ENCODE measurements at regions not wholly inside any gene's neighbourhood (a gene's known extent, or its start where the extent isn't known, plus 50 kb on each side); places are given as distances from the start of the nearest gene placed in this dataset.

DNA sequence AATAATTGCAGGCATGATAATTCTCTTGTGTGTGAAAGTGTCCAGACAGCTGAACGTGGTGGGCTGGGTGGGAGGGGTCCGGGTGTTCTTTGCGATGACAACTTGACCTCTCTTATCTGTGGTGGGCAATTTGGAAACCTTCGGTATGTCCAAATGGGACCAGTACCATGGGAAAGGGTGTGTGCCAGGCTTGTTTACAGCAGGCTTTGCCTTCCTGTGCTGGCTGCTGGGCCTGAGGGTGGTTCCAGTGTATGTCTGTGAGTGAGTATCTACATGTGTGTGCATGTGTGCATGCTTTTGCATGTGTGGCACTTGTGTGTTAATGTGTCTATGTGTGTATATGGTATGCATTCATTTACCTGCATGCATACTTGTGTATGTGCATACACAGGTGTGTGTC lies 166.4 kb downstream of the GADD45G start:
- TF ChIP-seq, protein P1, sequence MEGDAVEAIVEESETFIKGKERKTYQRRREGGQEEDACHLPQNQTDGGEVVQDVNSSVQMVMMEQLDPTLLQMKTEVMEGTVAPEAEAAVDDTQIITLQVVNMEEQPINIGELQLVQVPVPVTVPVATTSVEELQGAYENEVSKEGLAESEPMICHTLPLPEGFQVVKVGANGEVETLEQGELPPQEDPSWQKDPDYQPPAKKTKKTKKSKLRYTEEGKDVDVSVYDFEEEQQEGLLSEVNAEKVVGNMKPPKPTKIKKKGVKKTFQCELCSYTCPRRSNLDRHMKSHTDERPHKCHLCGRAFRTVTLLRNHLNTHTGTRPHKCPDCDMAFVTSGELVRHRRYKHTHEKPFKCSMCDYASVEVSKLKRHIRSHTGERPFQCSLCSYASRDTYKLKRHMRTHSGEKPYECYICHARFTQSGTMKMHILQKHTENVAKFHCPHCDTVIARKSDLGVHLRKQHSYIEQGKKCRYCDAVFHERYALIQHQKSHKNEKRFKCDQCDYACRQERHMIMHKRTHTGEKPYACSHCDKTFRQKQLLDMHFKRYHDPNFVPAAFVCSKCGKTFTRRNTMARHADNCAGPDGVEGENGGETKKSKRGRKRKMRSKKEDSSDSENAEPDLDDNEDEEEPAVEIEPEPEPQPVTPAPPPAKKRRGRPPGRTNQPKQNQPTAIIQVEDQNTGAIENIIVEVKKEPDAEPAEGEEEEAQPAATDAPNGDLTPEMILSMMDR (IDR thresholded peaks at IDR 0.05) = no peak
- no peak for TF ChIP-seq POLR2A (IDR thresholded peaks at IDR 0.05)

All from suprapubic skin (tissue), 3 donors.